ENCODE measurements at regions not wholly inside any gene's neighbourhood (a gene's known extent, or its start where the extent isn't known, plus 50 kb on each side); places are given as distances from the start of the nearest gene placed in this dataset.
"Not testable (repeated sequence)": the region's sequence is repeated elsewhere in the genome, so short reads cannot be mapped to it uniquely, and the experiment has no call there.

DNA sequence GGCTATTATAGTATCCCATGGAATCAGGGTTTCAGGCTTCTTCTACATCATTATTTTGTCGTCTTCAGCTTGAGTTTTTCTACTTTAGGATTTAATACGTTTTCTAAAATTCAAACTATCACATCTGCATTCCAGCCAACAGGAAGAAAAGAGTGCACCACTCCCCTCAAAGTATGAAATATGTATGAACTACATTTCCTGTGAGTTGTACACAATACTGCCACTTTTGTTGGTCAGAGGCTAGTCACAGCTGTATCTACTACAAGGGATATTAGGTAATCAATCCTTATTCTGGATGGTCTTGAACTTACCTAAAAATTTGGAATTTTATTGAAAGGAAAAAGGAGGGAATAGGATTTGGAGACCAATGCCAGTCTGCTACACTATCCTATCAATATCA, 235.6 kb upstream of the TBX18 start:
- BruUV-seq (replicated peaks), result no TSS peak
- intact Hi-C loops (cut with micrococcal nuclease; ENCODE audit: unreplicated experiment) (no loop called here), in situ Hi-C loops (cut with HindIII; ENCODE audit: low pct_unique_long_range_greater_than_20kb, low sequenced_read_pairs) (no loop called here)
- H3K4me3 ChIP-seq (ENCODE audit: low read depth in 2 of 2, low read length in 2 of 2), result no peak overlapping the region
- no peaks in the 10 kb centered on the region for H3K9me3 ChIP-seq (ENCODE audit: control insufficient read depth, insufficient read depth, low read depth, low read length)
- DNase-seq (ENCODE audit: low read depth, low spot score) (no peak), ATAC-seq (no peak)
- H3K36me3 ChIP-seq (ENCODE audit: control insufficient read depth, insufficient read depth, low read length), result no peaks in the 10 kb centered on the region
- no peak overlapping the region for H3K27ac ChIP-seq (ENCODE audit: low read length)
- H3K27me3 ChIP-seq (ENCODE audit: control insufficient read depth, insufficient read depth, low read length), result 0 out of 2 replicates have a peak, but pooled peaks cover 2% of the 10 kb centered on the region
- POLR2A ChIA-PET, result no interaction called here
- no peaks in the 10 kb centered on the region for H3K4me1 ChIP-seq (ENCODE audit: control insufficient read depth, insufficient read depth, low read length)
- TF ChIP-seq TCF7L2 (IDR thresholded peaks at IDR 0.05; ENCODE audit: low read depth, low read length), result no peak
- CTCF ChIA-PET, result no interaction called here

- Histone ChIP-seq H3K27me3 (ENCODE audit: control insufficient read depth, insufficient read depth, low read length) (no peaks in the 10 kb centered on the region), H3K4me1 (ENCODE audit: control insufficient read depth, insufficient read depth, low read length) (no peaks in the 10 kb centered on the region), H3K9me3 (ENCODE audit: control insufficient read depth, insufficient read depth, low read depth, low read length) (no peaks in the 10 kb centered on the region), H3K27ac (ENCODE audit: low read length) (no peak overlapping the region), H3K36me3 (ENCODE audit: control insufficient read depth, insufficient read depth, low read length) (no peaks in the 10 kb centered on the region), H3K4me3 (ENCODE audit: low read depth in 2 of 2, low read length in 2 of 2) (no peak overlapping the region)
- DNase-seq (ENCODE audit: low read depth, low spot score) (no peak), ATAC-seq (no peak)
- in situ Hi-C loops (cut with HindIII; ENCODE audit: low pct_unique_long_range_greater_than_20kb, low sequenced_read_pairs) (no loop called here), intact Hi-C loops (cut with micrococcal nuclease; ENCODE audit: unreplicated experiment) (no loop called here)
- TF ChIP-seq POLR2AphosphoS5 (IDR thresholded peaks at IDR 0.05; ENCODE audit: low read depth, low read length), result no peak
- no peak for TF ChIP-seq REST (IDR thresholded peaks at IDR 0.05; ENCODE audit: insufficient read depth in 1 of 2, low read depth in 2 of 2, low read length in 1 of 2)
- no peak for TF ChIP-seq SIN3A (IDR thresholded peaks at IDR 0.05; ENCODE audit: borderline replicate concordance, insufficient read depth, low read depth, low read length)
- TF ChIP-seq CTCF (IDR thresholded peaks at IDR 0.05), result no peak
- no peak for TF ChIP-seq TCF7L2 (IDR thresholded peaks at IDR 0.05; ENCODE audit: low read depth, low read length)
- ChIA-PET CTCF (no interaction called here), POLR2A (no interaction called here)
- no TSS peak for BruUV-seq (replicated peaks)
These were observed 233.8 kb upstream of the TBX18 start for GRCh38 chr6:84998223-84998622.

DNA sequence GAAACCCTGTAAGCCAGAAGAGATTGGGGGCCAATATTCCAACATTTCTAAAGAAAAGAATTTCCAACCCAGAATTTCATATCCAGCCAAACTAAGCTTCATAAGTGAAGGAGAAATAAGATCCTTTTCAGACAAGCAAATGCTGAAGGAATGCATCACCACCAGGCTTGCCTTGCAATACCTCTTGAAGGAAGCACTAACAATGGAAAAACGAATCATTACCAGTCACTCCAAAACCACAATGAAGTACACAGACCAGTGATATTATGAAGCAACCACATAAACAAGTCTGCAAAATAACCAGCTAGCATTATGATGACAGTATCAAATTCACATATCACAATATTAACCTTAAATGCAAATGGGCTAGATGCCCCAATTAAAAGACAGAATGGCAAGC, 224.4 kb upstream of the TBX18 start:
- H3K4me1 ChIP-seq (ENCODE audit: control insufficient read depth, insufficient read depth, low read length); in situ Hi-C loops (cut with HindIII; ENCODE audit: low pct_unique_long_range_greater_than_20kb, low sequenced_read_pairs); BruUV-seq (replicated peaks); H3K27ac ChIP-seq (ENCODE audit: low read length); ATAC-seq; POLR2A ChIA-PET; intact Hi-C loops (cut with micrococcal nuclease; ENCODE audit: unreplicated experiment); DNase-seq (ENCODE audit: low read depth, low spot score); H3K4me3 ChIP-seq (ENCODE audit: low read depth in 2 of 2, low read length in 2 of 2); H3K9me3 ChIP-seq (ENCODE audit: control insufficient read depth, insufficient read depth, low read depth, low read length); H3K36me3 ChIP-seq (ENCODE audit: control insufficient read depth, insufficient read depth, low read length); CTCF ChIA-PET; H3K27me3 ChIP-seq (ENCODE audit: control insufficient read depth, insufficient read depth, low read length): not testable (repeated sequence)

DNA sequence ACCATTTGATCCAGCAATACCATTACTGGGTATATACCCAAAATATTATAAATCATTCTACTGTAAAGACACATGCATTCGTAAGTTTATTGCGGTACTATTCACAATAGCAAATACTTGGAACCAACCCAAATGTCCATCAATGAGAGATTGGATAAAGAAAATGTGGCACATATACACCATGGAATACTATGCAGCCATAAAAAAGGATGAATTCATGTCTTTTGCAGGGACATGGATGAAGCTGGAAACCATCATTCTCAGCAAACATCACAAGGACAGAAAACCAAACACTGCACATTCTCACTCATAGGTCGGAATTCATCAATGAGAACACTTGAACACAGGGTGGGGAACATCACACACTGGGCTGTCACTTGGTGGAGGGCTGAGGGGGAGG, 221.1 kb upstream of the TBX18 start:
- H3K4me1 ChIP-seq (ENCODE audit: control insufficient read depth, insufficient read depth, low read length); POLR2A ChIA-PET; H3K27ac ChIP-seq (ENCODE audit: low read length); BruUV-seq (replicated peaks); H3K4me3 ChIP-seq (ENCODE audit: low read depth in 2 of 2, low read length in 2 of 2); in situ Hi-C loops (cut with HindIII; ENCODE audit: low pct_unique_long_range_greater_than_20kb, low sequenced_read_pairs); H3K27me3 ChIP-seq (ENCODE audit: control insufficient read depth, insufficient read depth, low read length); intact Hi-C loops (cut with micrococcal nuclease; ENCODE audit: unreplicated experiment); CTCF ChIA-PET; ATAC-seq; H3K9me3 ChIP-seq (ENCODE audit: control insufficient read depth, insufficient read depth, low read depth, low read length); DNase-seq (ENCODE audit: low read depth, low spot score); H3K36me3 ChIP-seq (ENCODE audit: control insufficient read depth, insufficient read depth, low read length): not testable (repeated sequence)
